Glutamatergic neuron (in vitro differentiated cells): ENCODE measurements at regions not wholly inside any gene's neighbourhood (a gene's known extent, or its start where the extent isn't known, plus 50 kb on each side); places are given as distances from the start of the nearest gene placed in this dataset.

Experiments
- DNase-seq: peaks from one replicate; pipeline ENCODE4 v3.0.0; 2022
- H3K27ac Mint-ChIP-seq: one replicate; pipeline ENCODE4 v1.8.0; 2020; ENCODE audit warnings: mild to moderate bottlenecking, mixed read lengths, inconsistent platforms; ENCODE audit not compliant: unreplicated experiment
- H3K27me3 Mint-ChIP-seq: one replicate; pipeline ENCODE4 v1.8.0; 2020; ENCODE audit warnings: mild to moderate bottlenecking, moderate library complexity, mixed read lengths, inconsistent platforms; ENCODE audit not compliant: unreplicated experiment
- H3K36me3 Mint-ChIP-seq: one replicate; pipeline ENCODE4 v1.8.0; 2020; ENCODE audit warnings: mild to moderate bottlenecking, mixed read lengths, inconsistent platforms; ENCODE audit not compliant: unreplicated experiment
- H3K4me1 Mint-ChIP-seq: one replicate; pipeline ENCODE4 v1.8.0; 2020; ENCODE audit warnings: mild to moderate bottlenecking, low read depth, mixed read lengths, inconsistent platforms; ENCODE audit not compliant: unreplicated experiment
- H3K4me3 Mint-ChIP-seq: one replicate; pipeline ENCODE4 v1.8.0; 2020; ENCODE audit warnings: mild to moderate bottlenecking, mixed read lengths, inconsistent platforms; ENCODE audit not compliant: unreplicated experiment
- H3K9me3 Mint-ChIP-seq: one replicate; pipeline ENCODE4 v1.8.0; 2020; ENCODE audit warnings: mild to moderate bottlenecking, moderate library complexity, mixed read lengths, inconsistent platforms; ENCODE audit not compliant: unreplicated experiment
- CTCF ChIP-seq: fragments of 200-600 bp; sonication (generic); IDR thresholded peaks from one replicate; pipeline ENCODE4 v1.5.0; 2021; ENCODE audit not compliant: partially characterized antibody, unreplicated experiment

GRCh38 chr5:167571824-167572223 is 719.6 kb upstream of the WWC1 start:
- TF ChIP-seq CTCF = no peak
- no peak for DNase-seq
- Mint-ChIP-seq H3K27me3 (peaks cover 5% of the 10 kb centered on the region), H3K9me3 (no peaks in the 10 kb centered on the region), H3K36me3 (no peaks in the 10 kb centered on the region), H3K4me1 (peaks cover 30% of the 10 kb centered on the region), H3K27ac (peak overlapping the region; percentile 39), H3K4me3 (no peak overlapping the region)

- Mint-ChIP-seq H3K9me3 (no peaks in the 10 kb centered on the region), H3K4me1 (peaks cover 32% of the 10 kb centered on the region), H3K36me3 (no peaks in the 10 kb centered on the region), H3K27me3 (peaks cover 5% of the 10 kb centered on the region), H3K27ac (peak overlapping the region; percentile 96), H3K4me3 (peak overlapping the region; percentile 88)
- DNase-seq = peak; percentile 36
- no peak for TF ChIP-seq CTCF
These were observed 717.9 kb upstream of the WWC1 start for GRCh38 chr5:167573370-167574127.

- Mint-ChIP-seq H3K4me1 (peaks cover 32% of the 10 kb centered on the region), H3K36me3 (no peaks in the 10 kb centered on the region), H3K9me3 (no peaks in the 10 kb centered on the region), H3K27ac (peak overlapping the region; percentile 96), H3K27me3 (peaks cover 5% of the 10 kb centered on the region), H3K4me3 (peak overlapping the region; percentile 88)
- DNase-seq = no peak
- TF ChIP-seq CTCF = no peak
These were observed 717.0 kb upstream of the WWC1 start for GRCh38 chr5:167574464-167574863.

- peaks cover 28% of the 10 kb centered on the region for H3K4me1 Mint-ChIP-seq
- no peak for DNase-seq
- H3K27ac Mint-ChIP-seq = no peak overlapping the region
- no peaks in the 10 kb centered on the region for H3K36me3 Mint-ChIP-seq
- no peaks in the 10 kb centered on the region for H3K9me3 Mint-ChIP-seq
- peak overlapping the region; percentile 88 for H3K4me3 Mint-ChIP-seq
- H3K27me3 Mint-ChIP-seq = peaks cover 5% of the 10 kb centered on the region
- no peak for TF ChIP-seq CTCF
These were observed 716.1 kb upstream of the WWC1 start for GRCh38 chr5:167575330-167575729.

GRCh38 chr5:167576126-167576525 is 715.3 kb upstream of the WWC1 start:
- Mint-ChIP-seq H3K36me3 (no peaks in the 10 kb centered on the region), H3K27me3 (peaks cover 5% of the 10 kb centered on the region), H3K9me3 (no peaks in the 10 kb centered on the region), H3K27ac (no peak overlapping the region), H3K4me3 (peak overlapping the region; percentile 88), H3K4me1 (peaks cover 23% of the 10 kb centered on the region)
- no peak for TF ChIP-seq CTCF
- DNase-seq = no peak
